ENCODE measurements at regions not wholly inside any gene's neighbourhood (a gene's known extent, or its start where the extent isn't known, plus 50 kb on each side); places are given as distances from the start of the nearest gene placed in this dataset.

- Histone ChIP-seq H4K20me1 (ENCODE audit: insufficient read depth, low read length) (no peaks in the 10 kb centered on the region), H3K79me2 (ENCODE audit: insufficient read depth, low read length) (no peaks in the 10 kb centered on the region), H3K27me3 (ENCODE audit: insufficient read depth, low read length) (no peaks in the 10 kb centered on the region), H3K4me2 (ENCODE audit: low read length) (no peak overlapping the region), H3K9ac (ENCODE audit: low read length) (no peak overlapping the region), H3K27ac (ENCODE audit: low read depth, low read length) (no peak overlapping the region), H3K36me3 (ENCODE audit: insufficient read depth, low read length) (no peaks in the 10 kb centered on the region), H2AFZ (ENCODE audit: low read depth, low read length) (no peak overlapping the region), H3K4me3 (ENCODE audit: insufficient read depth, low read depth, low read length) (no peak overlapping the region), H3K4me1 (ENCODE audit: insufficient read depth, low read length) (no peaks in the 10 kb centered on the region), H3K9me3 (ENCODE audit: insufficient read depth, low read depth, low read length) (no peaks in the 10 kb centered on the region)
- FAIRE-seq = no peak
- Mint-ChIP-seq H3K27me3 (ENCODE audit: low read depth, unreplicated experiment) (no peaks in the 10 kb centered on the region), H3K4me1 (ENCODE audit: low read depth, unreplicated experiment) (no peaks in the 10 kb centered on the region), H3K36me3 (ENCODE audit: low read depth, unreplicated experiment) (no peaks in the 10 kb centered on the region), H3K4me3 (ENCODE audit: unreplicated experiment) (no peak overlapping the region), H3K27ac (ENCODE audit: unreplicated experiment) (no peak overlapping the region), H3K9me3 (ENCODE audit: unreplicated experiment) (no peaks in the 10 kb centered on the region)
- no peak for TF ChIP-seq CTCF (IDR thresholded peaks at IDR 0.05; ENCODE audit: insufficient read depth, low read depth, low read length)
- TF ChIP-seq EZH2 (IDR thresholded peaks at IDR 0.05; ENCODE audit: insufficient read depth, low read length) = no peak
- DNase-seq (ENCODE audit: low read depth) = no peak
These were observed 510.9 kb downstream of the ANKRD7 start for GRCh38 chr7:118735441-118735840.

DNA sequence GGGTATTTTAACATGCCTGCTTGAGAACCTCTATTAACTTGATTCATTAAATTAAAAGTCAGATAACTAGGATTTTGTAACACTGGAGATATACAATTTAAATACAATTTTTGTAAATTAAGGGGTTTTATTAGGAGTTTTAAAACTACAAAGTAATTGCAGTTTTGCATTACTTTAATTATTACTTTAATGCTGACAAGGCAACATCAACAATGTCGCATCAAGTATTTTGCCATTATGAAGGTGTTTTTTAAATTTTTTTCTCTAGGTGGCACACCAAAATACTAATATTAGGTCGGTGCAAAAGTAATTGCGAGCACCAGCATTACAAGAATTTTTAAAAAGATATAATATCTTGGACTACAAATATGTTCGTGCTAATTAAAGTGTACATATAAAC lies 513.4 kb downstream of the ANKRD7 start:
- Histone ChIP-seq H3K4me2 (ENCODE audit: low read length) (no peak overlapping the region), H4K20me1 (ENCODE audit: insufficient read depth, low read length) (no peaks in the 10 kb centered on the region), H3K9ac (ENCODE audit: low read length) (no peak overlapping the region), H3K4me1 (ENCODE audit: insufficient read depth, low read length) (no peaks in the 10 kb centered on the region), H3K79me2 (ENCODE audit: insufficient read depth, low read length) (no peaks in the 10 kb centered on the region), H2AFZ (ENCODE audit: low read depth, low read length) (no peak overlapping the region), H3K27me3 (ENCODE audit: insufficient read depth, low read length) (no peaks in the 10 kb centered on the region), H3K27ac (ENCODE audit: low read depth, low read length) (no peak overlapping the region), H3K36me3 (ENCODE audit: insufficient read depth, low read length) (no peaks in the 10 kb centered on the region), H3K4me3 (ENCODE audit: insufficient read depth, low read depth, low read length) (no peak overlapping the region), H3K9me3 (ENCODE audit: insufficient read depth, low read depth, low read length) (no peaks in the 10 kb centered on the region)
- DNase-seq (ENCODE audit: low read depth) (no peak), FAIRE-seq (no peak)
- Mint-ChIP-seq H3K27me3 (ENCODE audit: low read depth, unreplicated experiment) (no peaks in the 10 kb centered on the region), H3K4me1 (ENCODE audit: low read depth, unreplicated experiment) (no peaks in the 10 kb centered on the region), H3K36me3 (ENCODE audit: low read depth, unreplicated experiment) (no peaks in the 10 kb centered on the region), H3K27ac (ENCODE audit: unreplicated experiment) (no peak overlapping the region), H3K9me3 (ENCODE audit: unreplicated experiment) (no peaks in the 10 kb centered on the region), H3K4me3 (ENCODE audit: unreplicated experiment) (no peak overlapping the region)
- TF ChIP-seq CTCF (IDR thresholded peaks at IDR 0.05; ENCODE audit: insufficient read depth, low read depth, low read length) (no peak), EZH2 (IDR thresholded peaks at IDR 0.05; ENCODE audit: insufficient read depth, low read length) (no peak)

DNA sequence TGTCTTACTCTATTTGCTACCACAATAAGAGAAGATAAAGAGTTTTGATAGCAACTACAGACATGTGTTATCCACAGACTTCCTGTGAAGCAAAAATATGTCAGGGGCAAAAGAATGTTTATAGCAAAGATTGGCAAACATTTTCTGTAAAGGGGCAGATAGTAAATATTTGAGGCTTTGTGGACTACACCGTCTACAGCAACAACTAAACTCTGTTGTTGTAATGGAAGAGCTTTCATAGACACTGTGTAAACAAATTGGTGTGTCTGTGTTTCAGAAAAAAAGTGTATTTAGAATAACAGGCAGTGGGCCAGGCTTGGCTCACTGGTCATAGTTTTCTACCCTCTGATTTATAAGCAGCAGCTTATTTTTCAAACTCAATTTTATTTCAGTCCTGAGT lies 521.4 kb downstream of the ANKRD7 start:
- no peaks in the 10 kb centered on the region for H3K36me3 ChIP-seq (ENCODE audit: insufficient read depth, low read length)
- H3K27me3 ChIP-seq (ENCODE audit: insufficient read depth, low read length) = no peaks in the 10 kb centered on the region
- FAIRE-seq = no peak
- Mint-ChIP-seq H3K27ac (ENCODE audit: unreplicated experiment) (no peak overlapping the region), H3K36me3 (ENCODE audit: low read depth, unreplicated experiment) (no peaks in the 10 kb centered on the region), H3K9me3 (ENCODE audit: unreplicated experiment) (no peaks in the 10 kb centered on the region), H3K27me3 (ENCODE audit: low read depth, unreplicated experiment) (no peaks in the 10 kb centered on the region), H3K4me3 (ENCODE audit: unreplicated experiment) (no peak overlapping the region), H3K4me1 (ENCODE audit: low read depth, unreplicated experiment) (no peaks in the 10 kb centered on the region)
- no peaks in the 10 kb centered on the region for H3K79me2 ChIP-seq (ENCODE audit: insufficient read depth, low read length)
- H3K9ac ChIP-seq (ENCODE audit: low read length) = no peak overlapping the region
- no peaks in the 10 kb centered on the region for H3K9me3 ChIP-seq (ENCODE audit: insufficient read depth, low read depth, low read length)
- H4K20me1 ChIP-seq (ENCODE audit: insufficient read depth, low read length) = no peaks in the 10 kb centered on the region
- H3K4me3 ChIP-seq (ENCODE audit: insufficient read depth, low read depth, low read length) = no peak overlapping the region
- no peaks in the 10 kb centered on the region for H3K4me1 ChIP-seq (ENCODE audit: insufficient read depth, low read length)
- H3K4me2 ChIP-seq (ENCODE audit: low read length) = no peak overlapping the region
- H3K27ac ChIP-seq (ENCODE audit: low read depth, low read length) = no peak overlapping the region
- no peak overlapping the region for H2AFZ ChIP-seq (ENCODE audit: low read depth, low read length)
- TF ChIP-seq EZH2 (IDR thresholded peaks at IDR 0.05; ENCODE audit: insufficient read depth, low read length) = no peak
- TF ChIP-seq CTCF (IDR thresholded peaks at IDR 0.05; ENCODE audit: insufficient read depth, low read depth, low read length) = no peak
- no peak for DNase-seq (ENCODE audit: low read depth)

Data from astrocyte (in vitro differentiated cells and primary cell).